ENCODE measurements at regions not wholly inside any gene's neighbourhood (a gene's known extent, or its start where the extent isn't known, plus 50 kb on each side); places are given as distances from the start of the nearest gene placed in this dataset.

GRCh38 chr17:55965051-55965450 lies 188.2 kb upstream of the ANKFN1 start:
- no peak for TF ChIP-seq EZH2 (optimal IDR thresholded peaks at IDR 0.05; ENCODE audit: low read depth, low read length)
- TF ChIP-seq CTCF (IDR thresholded peaks at IDR 0.05; ENCODE audit: low read length) = 0 out of 2 replicates have a peak, but pooled peaks have one; percentile 4
- TF ChIP-seq EZH2phosphoT487 (IDR thresholded peaks at IDR 0.05; ENCODE audit: low read length) = no peak
